ENCODE measurements at regions not wholly inside any gene's neighbourhood (a gene's known extent, or its start where the extent isn't known, plus 50 kb on each side); places are given as distances from the start of the nearest gene placed in this dataset.

GRCh38 chr2:878245-878930, 72.3 kb upstream of the SNTG2 start:
- TF ChIP-seq CTCF (IDR thresholded peaks at IDR 0.05) (no peak), POLR2A (IDR thresholded peaks at IDR 0.05) (no peak)
